Osteocyte (in vitro differentiated cells): ENCODE measurements at regions not wholly inside any gene's neighbourhood (a gene's known extent, or its start where the extent isn't known, plus 50 kb on each side); places are given as distances from the start of the nearest gene placed in this dataset.

Source experiments
- DNase-seq: peaks from one replicate; pipeline ENCODE4 v3.0.0; 2021; ENCODE audit warnings: mixed read lengths; ENCODE audit not compliant: unreplicated experiment; ENCODE audit errors: extremely low spot score
- H3K27ac Mint-ChIP-seq: one replicate; pipeline ENCODE4 v1.8.0; 2021; ENCODE audit warnings: mild to moderate bottlenecking, mixed read lengths; ENCODE audit not compliant: unreplicated experiment
- H3K27me3 Mint-ChIP-seq: one replicate; pipeline ENCODE4 v1.8.0; 2021; ENCODE audit warnings: mixed read lengths; ENCODE audit not compliant: unreplicated experiment
- H3K36me3 Mint-ChIP-seq: one replicate; pipeline ENCODE4 v1.8.0; 2021; ENCODE audit warnings: mixed read lengths; ENCODE audit not compliant: unreplicated experiment
- H3K4me1 Mint-ChIP-seq: one replicate; pipeline ENCODE4 v1.8.0; 2021; ENCODE audit warnings: mixed read lengths; ENCODE audit not compliant: unreplicated experiment
- H3K4me3 Mint-ChIP-seq: one replicate; pipeline ENCODE4 v1.8.0; 2021; ENCODE audit warnings: mild to moderate bottlenecking, moderate library complexity, mixed read lengths; ENCODE audit not compliant: unreplicated experiment
- H3K9me3 Mint-ChIP-seq: one replicate; pipeline ENCODE4 v1.8.0; 2021; ENCODE audit warnings: mixed read lengths; ENCODE audit not compliant: unreplicated experiment
- TF ChIP-seq, protein P1 (sequence below): fragments of 200-600 bp; sonication (generic); IDR thresholded peaks from 2 replicates; pipeline ENCODE4 v1.5.0; 2021; ENCODE audit warnings: antibody characterized with exemption, mild to moderate bottlenecking, moderate library complexity

GRCh38 chr2:76268902-76269620, 558.3 kb upstream of the GCFC2 start:
- H3K27ac Mint-ChIP-seq, result no peak overlapping the region
- H3K27me3 Mint-ChIP-seq, result no peaks in the 10 kb centered on the region
- TF ChIP-seq, protein P1, sequence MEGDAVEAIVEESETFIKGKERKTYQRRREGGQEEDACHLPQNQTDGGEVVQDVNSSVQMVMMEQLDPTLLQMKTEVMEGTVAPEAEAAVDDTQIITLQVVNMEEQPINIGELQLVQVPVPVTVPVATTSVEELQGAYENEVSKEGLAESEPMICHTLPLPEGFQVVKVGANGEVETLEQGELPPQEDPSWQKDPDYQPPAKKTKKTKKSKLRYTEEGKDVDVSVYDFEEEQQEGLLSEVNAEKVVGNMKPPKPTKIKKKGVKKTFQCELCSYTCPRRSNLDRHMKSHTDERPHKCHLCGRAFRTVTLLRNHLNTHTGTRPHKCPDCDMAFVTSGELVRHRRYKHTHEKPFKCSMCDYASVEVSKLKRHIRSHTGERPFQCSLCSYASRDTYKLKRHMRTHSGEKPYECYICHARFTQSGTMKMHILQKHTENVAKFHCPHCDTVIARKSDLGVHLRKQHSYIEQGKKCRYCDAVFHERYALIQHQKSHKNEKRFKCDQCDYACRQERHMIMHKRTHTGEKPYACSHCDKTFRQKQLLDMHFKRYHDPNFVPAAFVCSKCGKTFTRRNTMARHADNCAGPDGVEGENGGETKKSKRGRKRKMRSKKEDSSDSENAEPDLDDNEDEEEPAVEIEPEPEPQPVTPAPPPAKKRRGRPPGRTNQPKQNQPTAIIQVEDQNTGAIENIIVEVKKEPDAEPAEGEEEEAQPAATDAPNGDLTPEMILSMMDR, result no peak
- no peak for DNase-seq
- no peak overlapping the region for H3K4me3 Mint-ChIP-seq
- no peaks in the 10 kb centered on the region for H3K4me1 Mint-ChIP-seq
- H3K9me3 Mint-ChIP-seq, result no peaks in the 10 kb centered on the region
- no peaks in the 10 kb centered on the region for H3K36me3 Mint-ChIP-seq

DNA sequence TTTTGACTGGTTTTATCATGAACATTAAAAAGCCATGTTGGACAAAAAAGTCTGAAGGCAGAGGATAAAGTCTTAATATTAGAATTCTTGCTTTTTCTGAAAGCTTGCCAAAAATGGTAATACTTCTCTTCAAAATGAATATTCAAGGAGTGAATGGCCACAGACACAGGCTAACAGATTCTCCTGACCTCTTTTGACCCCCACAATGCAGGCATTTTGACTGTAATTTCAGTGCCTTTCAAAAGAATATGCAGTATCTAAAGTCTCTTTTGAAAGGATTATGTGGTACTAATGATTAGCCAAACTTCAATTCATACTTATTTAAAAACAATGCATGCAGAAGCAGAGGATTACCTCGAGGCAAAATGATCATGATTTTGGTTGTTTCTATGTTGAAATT, 557.8 kb upstream of the GCFC2 start:
- H3K4me1 Mint-ChIP-seq, result no peaks in the 10 kb centered on the region
- no peak for DNase-seq
- H3K4me3 Mint-ChIP-seq, result no peak overlapping the region
- no peaks in the 10 kb centered on the region for H3K27me3 Mint-ChIP-seq
- no peak overlapping the region for H3K27ac Mint-ChIP-seq
- TF ChIP-seq, protein P1, result no peak
- H3K9me3 Mint-ChIP-seq, result no peaks in the 10 kb centered on the region
- no peaks in the 10 kb centered on the region for H3K36me3 Mint-ChIP-seq

- Mint-ChIP-seq H3K27me3 (no peaks in the 10 kb centered on the region), H3K36me3 (no peaks in the 10 kb centered on the region), H3K27ac (no peak overlapping the region)
Measured at GRCh38 chr2:76257802-76258201, 547.1 kb upstream of the GCFC2 start.

DNA sequence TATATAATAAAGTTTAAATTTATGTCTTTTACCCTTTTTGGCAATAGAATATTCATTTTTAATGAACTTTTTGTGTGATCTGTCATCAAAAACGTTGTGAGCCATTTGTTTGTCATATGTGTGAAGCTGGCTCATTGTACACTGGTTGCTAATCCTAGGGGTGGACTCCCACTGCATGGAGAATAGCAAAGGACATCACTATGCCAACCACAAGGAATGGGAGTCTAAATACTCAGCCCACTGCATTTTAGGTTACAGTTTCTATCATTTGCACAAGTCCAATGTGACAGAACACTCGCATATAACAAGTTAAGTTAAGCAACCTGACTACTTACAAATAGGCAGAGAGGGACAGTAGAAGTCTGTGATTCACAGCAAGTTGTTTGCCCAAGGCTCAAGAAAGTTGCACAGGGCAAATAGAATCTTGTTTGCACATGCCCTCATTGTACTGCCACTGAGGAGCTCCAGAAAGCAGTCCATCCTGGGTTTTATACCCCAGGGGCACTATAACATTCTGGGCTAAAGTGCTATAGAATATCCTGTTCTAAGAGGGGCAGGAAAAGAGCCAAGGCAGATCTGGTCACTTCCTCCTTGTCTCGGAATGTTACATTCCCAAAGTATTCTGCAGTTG, 545.9 kb upstream of the GCFC2 start:
- TF ChIP-seq, protein P1, result no peak
- Mint-ChIP-seq H3K9me3 (no peaks in the 10 kb centered on the region), H3K4me3 (no peak overlapping the region), H3K36me3 (no peaks in the 10 kb centered on the region), H3K27me3 (no peaks in the 10 kb centered on the region), H3K27ac (no peak overlapping the region), H3K4me1 (no peaks in the 10 kb centered on the region)
- DNase-seq, result no peak

More at GRCh38 chr2:76257802-76258201, 547.1 kb upstream of the GCFC2 start:
- TF ChIP-seq, protein P1, result no peak
- DNase-seq, result no peak
- Mint-ChIP-seq H3K4me1 (no peaks in the 10 kb centered on the region), H3K4me3 (no peak overlapping the region), H3K9me3 (no peaks in the 10 kb centered on the region)

DNA sequence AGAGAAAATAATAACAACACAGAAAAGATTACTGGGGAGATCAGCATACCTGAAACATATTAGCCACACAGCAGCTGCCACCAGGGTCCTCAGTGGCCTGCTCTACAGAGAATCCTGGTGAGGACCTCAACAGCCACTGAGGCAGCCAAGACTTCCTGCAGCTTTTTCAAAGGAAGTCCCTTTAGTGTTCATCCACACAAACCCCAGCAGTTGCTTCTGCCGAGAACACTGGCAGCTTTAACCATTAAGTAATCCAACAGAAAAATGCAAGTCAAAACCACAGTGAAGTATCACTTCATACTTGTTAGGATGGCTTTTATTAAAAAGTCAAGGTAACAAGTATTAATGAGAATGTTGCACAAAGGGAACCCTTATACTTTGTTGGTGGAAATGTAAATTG, 542.0 kb upstream of the GCFC2 start:
- Mint-ChIP-seq H3K4me1 (no peaks in the 10 kb centered on the region), H3K36me3 (no peaks in the 10 kb centered on the region), H3K27ac (no peak overlapping the region), H3K9me3 (no peaks in the 10 kb centered on the region), H3K27me3 (no peaks in the 10 kb centered on the region), H3K4me3 (no peak overlapping the region)
- no peak for DNase-seq
- TF ChIP-seq, protein P1, result no peak
